Stimulated activated naive CD8-positive, alpha-beta T cell treated with anti-CD3 and anti-CD28 coated beads, Interleukin-15, amount 100 ng/mL, for 72 hours (primary cell): ENCODE measurements at regions not wholly inside any gene's neighbourhood (a gene's known extent, or its start where the extent isn't known, plus 50 kb on each side); places are given as distances from the start of the nearest gene placed in this dataset.

Experiments used
- ATAC-seq: fragments of 150-1000 bp; cut with Tn5 transposase; 2 replicates; pipeline ENCODE4 v1.10.0; 2021; ENCODE audit warnings: mild to moderate bottlenecking, moderate library complexity
- DNase-seq, 2 donors: peaks; one replicate each; pipeline ENCODE4 v3.0.0; 2021 to 2022
- H3K27ac Mint-ChIP-seq, 2 donors: one replicate each; pipeline ENCODE4 v1.8.0; 2022; ENCODE audit warnings: mild to moderate bottlenecking in 2 of 2, mixed read lengths in 2 of 2, moderate library complexity in 2 of 2
- H3K27me3 Mint-ChIP-seq: one replicate; pipeline ENCODE4 v1.8.0; 2022; ENCODE audit warnings: mixed read lengths
- H3K4me1 Mint-ChIP-seq: one replicate; pipeline ENCODE4 v1.8.0; 2022; ENCODE audit warnings: mild to moderate bottlenecking, mixed read lengths
- H3K4me3 Mint-ChIP-seq, 2 donors: one replicate each; pipeline ENCODE4 v1.8.0; 2022; ENCODE audit warnings: mild to moderate bottlenecking in 2 of 2, mixed read lengths in 2 of 2, moderate library complexity in 1 of 2
- H3K9me3 Mint-ChIP-seq, 2 donors: one replicate each; pipeline ENCODE4 v1.8.0; 2022; ENCODE audit warnings: mixed read lengths in 2 of 2

DNA sequence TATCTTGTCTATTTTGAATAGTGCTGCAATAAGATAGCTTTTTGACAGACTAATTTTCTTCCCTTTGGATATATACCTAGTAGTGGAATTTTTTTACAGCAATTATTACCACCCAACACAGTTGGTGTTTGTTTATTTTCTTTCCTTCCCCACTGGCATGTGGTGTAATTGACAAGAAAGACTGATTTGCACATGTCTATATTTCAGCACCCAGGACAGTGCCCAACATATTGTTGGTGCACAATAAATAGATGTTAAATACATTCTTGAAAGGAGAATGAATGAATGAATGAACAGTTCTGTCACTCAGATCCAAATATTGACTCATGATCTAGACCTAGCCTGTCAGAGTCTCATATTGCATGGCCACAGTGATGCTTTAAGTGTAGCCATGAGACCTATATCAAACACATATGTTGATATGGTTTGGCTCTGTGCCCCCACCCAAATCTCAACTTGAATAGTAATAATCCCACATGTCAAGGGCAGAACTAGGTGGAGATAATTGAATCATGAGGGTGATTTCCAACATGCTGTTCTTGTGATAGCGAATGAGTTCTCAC lies 538.2 kb downstream of the NYAP2 start:
- H3K27me3 Mint-ChIP-seq: no peaks in the 10 kb centered on the region
- no peak overlapping the region for H3K27ac Mint-ChIP-seq
- H3K4me3 Mint-ChIP-seq: no peak overlapping the region
- H3K4me1 Mint-ChIP-seq: no peaks in the 10 kb centered on the region
- ATAC-seq (no peak), DNase-seq (no peak)
- H3K9me3 Mint-ChIP-seq: no peaks in the 10 kb centered on the region

DNA sequence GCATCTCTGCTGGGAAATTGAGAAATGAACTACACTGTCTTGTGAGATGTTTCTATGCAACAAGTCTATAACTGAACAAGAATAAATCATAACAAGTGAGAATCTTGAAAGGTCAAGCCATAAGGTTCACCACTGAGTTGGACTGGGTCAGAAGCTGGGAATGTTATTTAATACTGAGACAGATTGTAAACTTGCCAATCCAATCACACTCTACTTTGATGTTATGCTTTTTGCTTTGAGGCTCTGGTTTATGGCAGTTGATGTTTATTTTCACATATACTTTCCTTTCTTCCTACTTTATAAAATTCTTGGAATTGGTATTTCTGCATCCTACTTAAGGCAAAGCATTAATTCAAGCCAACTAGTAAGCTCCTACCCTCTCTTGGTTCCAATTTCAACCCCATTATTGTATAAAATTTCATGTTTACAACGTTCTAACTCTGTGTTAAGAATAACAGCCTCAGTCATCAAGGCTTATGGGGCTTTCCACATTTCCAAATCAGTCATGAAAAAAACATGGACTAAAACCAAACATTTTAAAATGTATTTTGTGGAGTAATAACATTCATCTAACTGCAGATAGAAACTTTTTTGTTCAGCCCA lies 533.4 kb downstream of the NYAP2 start:
- ATAC-seq (no peak), DNase-seq (no peak)
- Mint-ChIP-seq H3K9me3 (no peaks in the 10 kb centered on the region), H3K27ac (no peak overlapping the region), H3K4me3 (no peak overlapping the region), H3K4me1 (no peaks in the 10 kb centered on the region), H3K27me3 (no peaks in the 10 kb centered on the region)

DNA sequence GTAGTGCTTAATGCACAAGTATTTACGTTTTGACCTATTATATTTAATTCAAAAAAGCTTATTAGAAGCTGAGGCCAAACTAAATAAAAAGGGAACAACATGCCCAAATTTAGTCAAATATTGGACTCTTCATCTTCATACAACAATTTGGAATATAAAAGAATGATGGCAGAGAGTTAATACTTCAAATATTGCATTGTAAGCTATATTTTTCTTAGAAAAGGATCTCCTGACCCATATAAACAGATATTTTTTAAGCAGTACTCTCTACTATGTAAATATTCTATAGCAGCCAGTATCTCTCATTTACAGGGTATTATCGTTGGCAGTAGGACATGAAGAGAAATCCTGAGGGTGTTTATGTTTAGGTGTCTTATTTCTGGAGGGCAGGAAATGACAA lies 531.2 kb downstream of the NYAP2 start:
- DNase-seq (no peak), ATAC-seq (no peak)
- no peak overlapping the region for H3K4me3 Mint-ChIP-seq
- no peaks in the 10 kb centered on the region for H3K9me3 Mint-ChIP-seq
- no peak overlapping the region for H3K27ac Mint-ChIP-seq
- no peaks in the 10 kb centered on the region for H3K27me3 Mint-ChIP-seq
- H3K4me1 Mint-ChIP-seq: no peaks in the 10 kb centered on the region

DNA sequence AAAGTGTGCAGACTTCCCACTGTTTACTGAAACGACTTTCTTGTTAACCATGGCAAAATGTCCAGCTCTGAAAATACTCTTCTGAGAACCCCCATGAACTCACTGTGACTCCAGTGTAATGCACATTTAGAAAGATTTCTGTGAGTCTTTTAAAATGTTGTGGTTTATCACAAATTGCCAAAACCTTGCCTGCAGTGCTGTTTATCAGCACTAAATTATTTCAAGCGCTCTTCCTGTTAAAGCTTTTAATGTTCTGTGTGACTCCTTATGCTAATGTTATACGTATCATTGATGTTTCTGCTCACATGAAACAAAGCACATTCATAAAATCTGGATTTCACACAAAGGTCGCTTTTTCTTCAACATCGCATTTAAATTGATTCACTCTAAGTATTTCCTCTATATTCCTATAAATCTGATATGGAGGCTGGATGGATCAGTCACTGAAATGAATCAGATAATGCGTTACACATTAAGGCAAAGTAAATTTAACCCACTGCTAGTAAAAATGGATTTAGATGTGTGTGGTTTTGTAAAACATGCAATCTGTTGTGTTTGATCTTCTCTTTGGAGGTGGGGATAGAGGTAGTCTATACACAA lies 521.2 kb downstream of the NYAP2 start:
- no peaks in the 10 kb centered on the region for H3K4me1 Mint-ChIP-seq
- DNase-seq (no peak), ATAC-seq (no peak)
- H3K27me3 Mint-ChIP-seq: peaks cover 12% of the 10 kb centered on the region
- H3K9me3 Mint-ChIP-seq: peaks cover 0 to 7% of the 10 kb centered on the region in 2 donors
- H3K4me3 Mint-ChIP-seq: no peak overlapping the region
- no peak overlapping the region for H3K27ac Mint-ChIP-seq

DNA sequence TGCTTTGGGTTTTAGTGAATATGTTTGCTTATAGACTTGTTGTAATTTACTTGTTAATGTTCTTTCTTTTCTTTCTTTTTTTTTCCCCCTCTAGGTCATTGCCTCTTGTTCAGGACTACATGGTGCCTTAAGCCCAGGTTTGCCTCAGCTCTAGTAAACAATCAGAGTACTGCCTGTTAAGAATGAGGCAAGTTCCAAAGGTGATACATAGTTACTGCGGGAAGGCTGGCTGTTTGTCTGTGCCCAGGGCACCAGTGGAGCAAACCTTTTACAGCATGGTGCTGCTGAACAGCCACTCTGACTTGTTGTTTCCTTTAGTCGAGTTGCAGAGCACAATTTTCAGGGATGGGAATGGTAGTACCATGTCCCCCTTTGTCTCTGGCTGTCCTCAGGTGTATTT lies 517.2 kb downstream of the NYAP2 start:
- Mint-ChIP-seq H3K27ac (no peak overlapping the region), H3K4me3 (no peak overlapping the region), H3K27me3 (no peaks in the 10 kb centered on the region), H3K4me1 (no peaks in the 10 kb centered on the region), H3K9me3 (peaks cover 0 to 7% of the 10 kb centered on the region in 2 donors)
- DNase-seq: no peak
- no peak for ATAC-seq

- H3K4me1 Mint-ChIP-seq: no peaks in the 10 kb centered on the region
- no peak overlapping the region for H3K4me3 Mint-ChIP-seq
- H3K9me3 Mint-ChIP-seq: no peaks in the 10 kb centered on the region
- ATAC-seq (no peak), DNase-seq (no peak)
- H3K27me3 Mint-ChIP-seq: peaks cover 3% of the 10 kb centered on the region
- H3K27ac Mint-ChIP-seq: no peak overlapping the region
These were observed 511.5 kb downstream of the NYAP2 start for GRCh38 chr2:225911019-225911418.

DNA sequence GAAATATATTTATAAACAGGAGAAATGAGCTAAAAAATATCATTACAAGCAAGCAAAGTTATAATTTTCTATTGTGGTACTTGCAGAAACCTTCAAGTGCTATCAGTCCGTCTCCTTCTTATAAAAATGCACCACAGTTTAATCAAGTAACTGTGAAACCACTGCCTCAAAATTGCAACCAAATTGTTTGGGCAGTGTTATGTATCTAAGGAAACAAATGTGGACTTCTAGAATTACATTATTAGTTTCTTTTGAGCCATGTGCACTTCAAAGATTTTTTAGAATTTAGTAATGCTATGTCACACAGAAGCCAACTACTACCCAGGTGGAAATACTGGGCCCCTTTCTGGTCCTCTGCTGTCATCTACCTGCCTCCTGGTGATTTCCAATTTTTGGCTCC lies 495.6 kb downstream of the NYAP2 start:
- ATAC-seq: no peak
- H3K4me1 Mint-ChIP-seq: no peaks in the 10 kb centered on the region
- no peaks in the 10 kb centered on the region for H3K9me3 Mint-ChIP-seq
- H3K27me3 Mint-ChIP-seq: peaks cover 23% of the 10 kb centered on the region
- no peak overlapping the region for H3K27ac Mint-ChIP-seq
- H3K4me3 Mint-ChIP-seq: no peak overlapping the region
- no peak for DNase-seq

DNA sequence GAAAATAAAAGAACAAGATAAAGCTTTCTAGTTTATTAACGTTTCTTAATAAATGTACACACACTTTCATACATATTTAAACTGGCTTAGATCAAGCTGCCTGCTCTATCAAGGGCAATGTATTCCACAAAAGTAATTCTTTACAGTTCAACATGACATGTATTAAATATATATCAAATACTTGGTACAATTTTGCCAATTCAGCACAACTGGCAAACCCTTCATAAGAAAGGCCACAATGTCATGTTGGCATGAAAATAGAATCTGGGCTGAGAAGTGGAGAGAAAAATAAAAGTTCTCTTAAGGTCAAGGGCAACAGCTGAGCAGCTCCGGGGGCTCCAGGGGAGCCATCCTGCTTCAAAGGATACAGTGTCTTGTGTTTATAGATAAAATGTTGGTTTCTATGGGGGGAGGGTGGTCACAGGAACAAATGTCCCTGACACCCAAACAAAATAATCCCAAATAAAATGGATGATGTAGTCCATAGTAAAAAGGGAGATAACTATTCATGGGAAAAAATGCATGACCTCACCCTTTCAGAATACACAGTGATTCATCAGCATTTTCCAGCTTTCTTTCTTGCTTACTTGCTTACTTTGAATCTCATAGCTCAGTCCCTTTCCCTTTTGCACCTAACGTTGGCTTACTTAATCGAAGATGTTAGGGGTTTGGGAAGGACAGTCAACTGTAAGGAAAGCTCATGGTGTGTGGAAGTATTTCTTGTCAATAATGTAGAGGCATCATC lies 494.9 kb downstream of the NYAP2 start:
- Mint-ChIP-seq H3K4me1 (no peaks in the 10 kb centered on the region), H3K27me3 (peaks cover 21% of the 10 kb centered on the region), H3K27ac (no peak overlapping the region), H3K9me3 (no peaks in the 10 kb centered on the region), H3K4me3 (no peak overlapping the region)
- DNase-seq (no peak), ATAC-seq (no peak)

DNA sequence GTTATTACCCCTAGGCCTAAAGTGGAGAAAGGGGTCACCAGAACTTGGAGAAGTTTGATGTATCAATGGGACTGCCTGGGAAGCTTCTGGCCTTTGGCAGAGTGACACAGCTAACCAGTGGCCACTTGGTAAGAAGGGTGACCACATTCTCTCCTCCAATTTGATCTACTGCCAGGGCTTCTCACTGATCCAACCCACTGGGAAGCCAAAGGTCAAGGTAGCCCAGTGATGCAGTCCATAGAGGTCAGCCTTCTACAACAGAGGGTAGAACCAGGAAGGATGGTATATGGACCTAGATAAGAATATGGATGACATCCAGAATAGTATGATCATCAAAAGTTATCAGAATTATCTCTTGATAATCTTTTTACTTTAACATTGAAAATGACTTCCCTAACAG lies 493.6 kb downstream of the NYAP2 start:
- no peak overlapping the region for H3K4me3 Mint-ChIP-seq
- no peak overlapping the region for H3K27ac Mint-ChIP-seq
- ATAC-seq (no peak), DNase-seq (no peak)
- H3K27me3 Mint-ChIP-seq: peaks cover 8% of the 10 kb centered on the region
- no peaks in the 10 kb centered on the region for H3K4me1 Mint-ChIP-seq
- no peaks in the 10 kb centered on the region for H3K9me3 Mint-ChIP-seq

DNA sequence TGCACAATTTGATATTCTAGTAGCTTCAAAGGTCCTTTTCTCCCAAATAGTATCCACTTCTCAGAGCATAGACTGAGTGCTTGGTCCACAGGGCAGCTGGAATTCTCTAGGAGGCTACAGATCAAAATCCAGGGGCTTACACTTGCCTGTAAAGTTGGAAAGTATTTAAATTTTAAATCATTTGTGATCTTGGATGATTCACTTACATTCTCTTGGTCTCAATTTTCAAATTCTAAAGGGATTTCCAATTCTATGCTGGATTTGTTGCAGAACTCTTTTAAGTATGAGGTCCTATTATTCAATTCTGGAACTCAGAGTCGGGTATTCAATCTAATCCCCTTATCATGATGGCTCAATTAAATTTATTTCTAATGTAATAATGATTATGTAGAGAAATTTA lies 492.3 kb downstream of the NYAP2 start:
- Mint-ChIP-seq H3K9me3 (no peaks in the 10 kb centered on the region), H3K4me1 (no peaks in the 10 kb centered on the region), H3K27me3 (no peaks in the 10 kb centered on the region), H3K4me3 (no peak overlapping the region), H3K27ac (no peak overlapping the region)
- DNase-seq (no peak), ATAC-seq (no peak)

GRCh38 chr2:225891013-225891412 lies 491.5 kb downstream of the NYAP2 start:
- Mint-ChIP-seq H3K4me3 (no peak overlapping the region), H3K27ac (no peak overlapping the region), H3K4me1 (no peaks in the 10 kb centered on the region), H3K27me3 (no peaks in the 10 kb centered on the region), H3K9me3 (no peaks in the 10 kb centered on the region)
- ATAC-seq: no peak
- no peak for DNase-seq

GRCh38 chr2:225889452-225889851 lies 489.9 kb downstream of the NYAP2 start:
- no peak for ATAC-seq
- no peak overlapping the region for H3K27ac Mint-ChIP-seq
- DNase-seq: no peak

DNA sequence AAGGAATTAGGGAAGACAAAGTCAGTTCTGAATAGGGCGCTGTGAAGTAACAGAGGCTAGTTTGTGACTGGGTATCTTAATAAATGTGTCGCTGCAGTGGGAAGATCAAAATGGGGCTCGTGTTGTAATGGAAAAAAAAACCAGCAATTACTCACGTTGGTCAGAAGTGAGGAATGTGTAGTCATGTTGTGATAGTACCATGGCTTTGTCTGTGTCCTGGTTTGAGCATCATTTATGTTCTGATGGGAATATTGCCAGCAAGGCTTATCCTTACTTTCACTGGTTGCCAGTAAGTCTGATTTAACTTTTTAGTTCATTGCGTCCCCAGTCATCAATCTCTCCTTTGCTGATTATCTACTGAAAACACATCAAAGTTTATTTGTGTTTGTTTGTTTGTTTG lies 467.6 kb downstream of the NYAP2 start:
- no peaks in the 10 kb centered on the region for H3K4me1 Mint-ChIP-seq
- no peaks in the 10 kb centered on the region for H3K9me3 Mint-ChIP-seq
- no peaks in the 10 kb centered on the region for H3K27me3 Mint-ChIP-seq
- ATAC-seq: no peak
- H3K4me3 Mint-ChIP-seq: no peak overlapping the region
- DNase-seq: no peak
- no peak overlapping the region for H3K27ac Mint-ChIP-seq

More at GRCh38 chr2:225889452-225889851, 489.9 kb downstream of the NYAP2 start:
- H3K4me1 Mint-ChIP-seq: no peaks in the 10 kb centered on the region
- H3K4me3 Mint-ChIP-seq: no peak overlapping the region
- no peaks in the 10 kb centered on the region for H3K9me3 Mint-ChIP-seq
- H3K27me3 Mint-ChIP-seq: no peaks in the 10 kb centered on the region

GRCh38 chr2:225865468-225865867 lies 466.0 kb downstream of the NYAP2 start:
- Mint-ChIP-seq H3K4me3 (no peak overlapping the region), H3K9me3 (no peaks in the 10 kb centered on the region), H3K27ac (no peak overlapping the region), H3K4me1 (no peaks in the 10 kb centered on the region), H3K27me3 (no peaks in the 10 kb centered on the region)
- ATAC-seq (no peak), DNase-seq (no peak)

- Mint-ChIP-seq H3K27ac (no peak overlapping the region), H3K4me1 (no peaks in the 10 kb centered on the region), H3K4me3 (no peak overlapping the region), H3K27me3 (no peaks in the 10 kb centered on the region), H3K9me3 (no peaks in the 10 kb centered on the region)
- ATAC-seq: no peak
- DNase-seq: no peak
These were observed 464.9 kb downstream of the NYAP2 start for GRCh38 chr2:225864394-225864793.

DNA sequence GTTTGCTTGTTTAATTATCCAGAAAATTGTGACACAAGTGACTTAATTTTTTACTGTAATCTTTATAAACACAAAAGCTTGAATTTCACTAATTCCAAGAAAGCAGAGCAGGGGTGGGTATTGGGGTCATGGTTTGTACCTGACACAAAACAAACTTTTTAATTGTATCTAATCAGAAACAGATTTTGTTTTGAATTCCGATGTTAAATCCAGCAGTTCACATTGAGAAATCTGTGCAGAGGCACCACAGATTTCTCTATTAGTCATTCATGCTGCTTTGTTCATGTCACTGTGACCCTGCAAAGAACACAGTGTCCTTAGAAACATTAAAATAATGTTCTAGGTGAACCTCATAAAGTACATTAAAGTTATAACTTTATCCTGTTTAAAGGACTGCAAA lies 443.4 kb downstream of the NYAP2 start:
- Mint-ChIP-seq H3K9me3 (no peaks in the 10 kb centered on the region), H3K27me3 (no peaks in the 10 kb centered on the region), H3K4me1 (no peaks in the 10 kb centered on the region), H3K27ac (no peak overlapping the region), H3K4me3 (no peak overlapping the region)
- DNase-seq (no peak), ATAC-seq (no peak)
